GM13977 (cell line): ENCODE measurements at regions not wholly inside any gene's neighbourhood (a gene's known extent, or its start where the extent isn't known, plus 50 kb on each side); places are given as distances from the start of the nearest gene placed in this dataset.
A peak's percentile ranks its signal among the peaks of the same experiment; 100 is the strongest.

Experiments
- DNase-seq: peaks from one replicate; pipeline ENCODE4 v3.0.0; 2012; ENCODE audit warnings: low spot score
- CTCF ChIP-seq: IDR thresholded peaks from 2 replicates; pipeline ENCODE4 v1.5.1; 2012; ENCODE audit warnings: mild to moderate bottlenecking, control low read depth; ENCODE audit not compliant: insufficient read depth; ENCODE audit errors: extremely low read depth, missing control alignments
- in situ Hi-C: fragments of 300-500 bp; cut with MboI; formaldehyde crosslinking; loops from one replicate; pipeline ENCODE4 v1.12.0; 2022; ENCODE audit warnings: low sequenced_read_pairs, low pct_unique_long_range_greater_than_20kb, mixed read lengths, inconsistent platforms; ENCODE audit not compliant: unreplicated experiment

DNA sequence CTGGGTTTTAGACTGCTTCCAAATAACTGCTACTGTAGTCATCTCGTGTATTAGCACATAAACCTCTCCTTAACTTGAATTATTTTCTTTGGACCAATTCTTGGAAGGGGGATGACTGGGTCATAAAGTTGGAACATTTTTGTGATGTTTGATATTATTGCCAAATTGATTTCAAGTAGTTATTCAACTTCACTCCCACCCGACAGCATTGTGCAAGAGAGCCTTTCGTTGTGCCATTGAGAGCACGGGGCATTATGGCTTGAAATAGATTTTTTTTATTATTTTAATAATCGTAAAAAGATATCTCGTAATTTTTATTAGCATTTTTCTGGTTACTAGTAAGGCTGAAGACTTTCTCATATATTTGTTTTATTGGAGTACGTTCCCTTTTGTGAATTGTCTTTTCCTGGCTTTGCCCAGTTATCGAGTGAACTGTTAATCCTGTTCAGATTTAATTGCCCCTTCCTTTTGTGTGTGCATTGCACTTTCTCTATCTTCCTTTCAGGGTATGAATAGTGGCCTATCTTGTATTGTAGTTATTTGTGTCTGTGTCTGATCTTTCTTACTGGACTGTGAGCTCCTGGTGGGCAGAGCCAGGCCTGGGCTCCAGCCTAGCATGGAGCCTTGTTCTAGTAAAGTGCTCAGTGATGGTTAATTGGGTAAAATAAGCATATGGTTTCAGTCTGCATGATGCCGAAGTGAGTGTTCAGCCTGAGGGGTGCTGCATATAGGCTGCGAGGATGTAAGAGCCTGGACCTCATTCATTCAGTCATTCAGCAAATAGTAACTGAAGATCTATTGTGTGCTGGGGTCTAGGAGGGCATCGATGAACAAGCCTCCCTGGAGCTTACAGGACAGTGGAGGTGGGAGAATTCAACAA lies 93.5 kb upstream of the SHB start:
- DNase-seq, result no peak
- in situ Hi-C loops, result loop anchor here (10.0 kb wide), 1 partner anchor 238 kb away; no protein-coding TSS in a partner anchor
- TF ChIP-seq CTCF, result no peak

DNA sequence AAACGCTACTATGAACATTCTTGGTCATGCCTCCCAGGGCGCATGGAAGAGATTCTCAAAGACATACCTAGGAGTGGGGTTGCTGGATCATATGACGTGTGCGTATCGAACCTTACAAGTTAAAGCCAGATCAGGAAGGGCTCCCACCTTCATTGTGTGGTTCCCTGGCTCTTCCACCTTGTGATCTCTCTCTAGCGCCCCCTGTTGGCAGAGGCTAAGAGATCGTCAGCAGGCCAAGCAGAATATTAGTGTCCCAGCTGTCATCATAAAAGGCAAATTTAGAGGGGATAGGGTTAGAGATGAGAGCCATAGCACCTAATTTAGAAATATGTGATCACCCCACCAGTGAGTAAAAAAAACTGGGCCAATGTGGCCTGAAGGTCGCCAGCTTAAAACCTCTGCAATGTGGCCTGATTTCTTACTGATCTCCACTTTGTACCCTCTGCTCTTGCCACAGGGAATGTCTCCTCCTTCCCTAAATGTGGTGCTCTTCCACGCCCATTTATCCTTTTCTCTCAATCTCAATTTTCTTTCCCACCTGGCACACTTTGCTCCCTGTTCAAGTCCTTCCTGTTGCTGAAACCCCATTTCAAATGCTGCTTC lies 91.7 kb upstream of the SHB start:
- DNase-seq, result peak; percentile 63
- peak; percentile 90 for TF ChIP-seq CTCF
- in situ Hi-C loops, result loop anchor here (10.0 kb wide), 1 partner anchor 236 kb away; no protein-coding TSS in a partner anchor

DNA sequence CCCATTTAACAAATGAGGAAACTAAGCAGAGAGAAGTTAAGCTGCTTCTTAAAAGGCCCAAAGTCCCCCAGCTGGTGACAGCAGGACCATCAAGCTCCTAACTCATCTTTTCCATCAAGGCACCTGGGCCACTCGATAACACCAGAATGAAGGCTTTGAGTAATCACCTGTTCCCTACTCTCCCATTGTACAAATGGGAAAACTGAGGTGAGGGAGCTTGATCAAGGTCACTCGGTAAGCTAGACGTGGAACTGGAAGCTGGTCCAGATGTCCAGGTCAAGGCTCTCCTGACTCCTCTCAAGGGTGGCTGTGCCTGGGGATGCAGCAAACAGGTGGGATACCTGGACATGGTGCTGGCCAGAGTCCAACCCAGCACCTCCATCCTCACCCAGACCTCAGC lies 90.6 kb upstream of the SHB start:
- TF ChIP-seq CTCF, result no peak
- in situ Hi-C loops, result no loop called here
- DNase-seq, result no peak

DNA sequence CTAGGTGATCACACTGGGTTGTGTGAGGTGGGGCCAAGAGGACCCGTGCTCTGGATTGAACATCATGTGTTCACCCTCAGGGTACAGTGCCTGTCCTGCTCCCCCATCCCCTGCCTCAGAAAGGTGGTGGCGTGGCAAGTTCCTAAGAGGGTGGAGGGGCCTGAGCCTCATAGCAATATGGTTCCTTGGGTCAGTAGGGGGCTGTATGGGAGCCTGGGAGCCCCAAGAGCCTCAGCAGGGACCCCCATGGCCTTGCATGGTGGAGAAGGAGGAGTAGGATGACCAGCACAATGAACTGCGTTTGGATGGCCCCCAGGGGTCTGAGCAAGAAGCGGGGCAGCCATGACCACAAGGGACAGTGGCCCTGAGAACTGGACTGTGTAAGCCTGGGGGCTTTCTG lies 89.6 kb upstream of the SHB start:
- in situ Hi-C loops, result no loop called here
- no peak for TF ChIP-seq CTCF
- no peak for DNase-seq

- TF ChIP-seq CTCF, result no peak
- in situ Hi-C loops, result no loop called here
- no peak for DNase-seq
Measured at GRCh38 chr9:38157711-38158110, 88.7 kb upstream of the SHB start.

DNA sequence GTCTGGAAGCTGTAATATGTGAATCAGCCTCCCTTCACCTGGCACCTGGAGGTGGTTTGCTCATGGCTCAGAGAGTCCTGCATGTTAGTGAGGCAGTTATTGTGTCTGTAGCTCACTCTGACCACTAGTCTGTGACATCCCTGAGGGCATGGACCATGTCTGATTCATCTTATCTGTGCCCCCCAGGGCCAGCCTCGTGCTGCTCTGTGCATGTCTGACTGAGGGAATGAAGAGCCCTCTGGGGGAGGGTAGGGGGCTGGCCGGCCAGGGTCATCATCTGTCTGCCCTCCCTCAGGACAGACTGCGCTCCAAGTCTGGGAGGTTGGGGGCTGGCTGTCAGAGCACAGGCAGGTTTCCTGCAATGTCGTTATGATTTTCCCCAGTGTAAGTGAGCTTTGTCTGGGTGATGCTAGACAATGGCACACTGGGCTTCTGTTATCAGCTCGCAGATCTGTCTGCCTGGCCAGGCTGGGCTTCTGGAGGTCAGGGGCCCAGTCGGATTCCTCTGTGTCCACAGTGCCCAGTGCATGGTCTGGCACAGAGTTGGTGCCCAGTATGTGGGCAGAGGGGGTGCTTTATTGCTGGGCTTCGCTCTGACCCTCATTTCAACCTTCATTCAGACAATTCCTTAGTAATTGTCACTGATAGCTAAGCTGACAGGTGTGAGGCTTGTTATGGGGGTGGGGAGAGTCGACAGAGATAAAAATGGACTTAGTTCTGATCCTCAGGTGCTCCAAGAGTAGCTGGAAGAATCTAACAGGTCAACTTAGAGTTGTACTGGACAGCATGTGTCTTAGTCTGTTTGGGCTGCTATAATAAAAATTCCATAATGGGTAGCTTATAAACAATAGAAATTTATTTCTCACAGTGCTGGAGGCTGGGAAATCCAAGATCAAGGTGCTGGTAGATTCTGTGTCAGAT lies 85.7 kb upstream of the SHB start:
- no peak for DNase-seq
- in situ Hi-C loops, result no loop called here
- no peak for TF ChIP-seq CTCF
